DMS79 (cell line): ENCODE measurements at regions not wholly inside any gene's neighbourhood (a gene's known extent, or its start where the extent isn't known, plus 50 kb on each side); places are given as distances from the start of the nearest gene placed in this dataset.
A peak's percentile ranks its signal among the peaks of the same experiment; 100 is the strongest.

Experiments
- DNase-seq: peaks from one replicate; lab custom pipeline; 2025; lab: John Stamatoyannopoulos, UW

DNA sequence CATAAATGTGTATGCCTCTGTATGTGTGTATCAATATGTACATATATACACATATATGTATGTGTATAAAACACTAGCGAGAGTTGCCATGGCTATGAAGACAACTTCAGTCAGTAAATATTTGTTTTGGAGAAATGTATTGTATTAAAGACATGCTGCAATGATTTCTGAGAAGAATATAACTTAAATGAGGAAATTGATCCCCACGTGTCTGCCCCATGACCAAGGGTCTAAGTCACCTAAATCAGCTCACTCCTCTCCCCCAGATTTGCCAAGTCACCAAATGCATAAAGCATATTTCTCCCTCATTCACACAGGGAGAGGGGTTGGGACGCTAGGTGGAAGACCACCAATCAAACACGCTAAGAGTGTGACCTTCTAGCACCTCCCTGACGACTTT, 58.3 kb upstream of the LYST start:
- no peak for DNase-seq

DNA sequence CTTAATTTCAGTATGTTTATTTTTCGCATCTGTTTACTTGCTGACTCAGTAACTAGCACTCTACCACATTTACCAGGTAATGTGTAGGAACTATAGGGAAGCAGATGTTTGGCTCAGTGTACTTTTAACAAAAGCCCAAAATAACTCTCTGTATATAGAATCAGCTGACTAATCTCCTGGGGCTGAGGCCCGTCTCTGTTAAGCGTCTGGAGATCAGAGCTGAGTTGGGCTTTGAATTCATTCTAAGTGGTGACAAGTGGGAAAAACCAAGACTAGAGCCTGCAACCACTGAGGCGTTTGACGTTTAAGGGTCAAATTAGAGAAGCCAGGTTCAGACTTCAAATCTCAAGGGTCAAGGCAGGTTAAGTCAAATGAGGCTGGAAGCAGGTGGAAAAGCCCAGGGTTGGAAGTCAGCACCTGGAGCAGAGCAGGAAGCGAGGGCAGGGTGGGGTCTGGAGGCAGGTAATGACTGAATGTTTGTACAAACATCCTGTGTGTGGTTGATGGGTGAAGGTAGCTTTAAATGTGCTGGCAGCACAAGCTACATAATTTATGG, 56.8 kb upstream of the LYST start:
- peak; percentile 93 for DNase-seq

DNA sequence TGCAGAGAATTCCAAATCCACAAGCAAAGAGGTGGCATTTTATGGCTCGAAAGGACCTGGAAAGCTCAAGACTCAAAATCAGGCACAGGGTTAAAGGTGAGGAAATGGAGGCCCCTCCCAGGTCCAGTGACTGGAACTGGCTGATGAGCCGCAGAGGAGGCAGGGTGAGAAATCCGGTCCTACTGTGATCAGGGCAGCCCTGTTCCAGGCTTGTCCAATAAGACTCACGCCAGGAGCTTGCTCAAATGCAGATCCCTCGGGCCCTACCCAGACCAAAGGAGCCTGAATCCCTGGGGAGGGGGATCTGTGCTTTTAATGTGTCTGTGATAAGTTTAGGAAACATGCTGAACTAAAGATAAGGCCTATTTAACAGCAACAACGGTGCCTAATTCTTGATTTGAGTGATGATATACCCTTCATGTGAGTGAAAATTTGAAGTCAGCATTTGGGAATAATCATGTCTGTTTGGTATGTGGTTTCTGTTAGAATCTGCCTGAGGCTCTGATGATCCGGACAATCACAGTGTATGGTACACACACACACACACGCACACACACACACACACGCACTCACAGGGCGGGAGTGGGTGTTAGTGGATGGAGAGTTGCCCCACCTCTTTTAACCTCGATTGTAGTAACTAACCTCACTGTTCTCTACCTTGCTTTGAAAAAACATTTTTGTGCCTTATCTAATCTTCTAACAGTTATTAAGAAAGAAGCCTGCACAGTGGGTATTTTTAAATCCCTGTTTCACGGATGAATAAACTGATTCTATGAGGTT, 54.1 kb upstream of the LYST start:
- DNase-seq = no peak

DNA sequence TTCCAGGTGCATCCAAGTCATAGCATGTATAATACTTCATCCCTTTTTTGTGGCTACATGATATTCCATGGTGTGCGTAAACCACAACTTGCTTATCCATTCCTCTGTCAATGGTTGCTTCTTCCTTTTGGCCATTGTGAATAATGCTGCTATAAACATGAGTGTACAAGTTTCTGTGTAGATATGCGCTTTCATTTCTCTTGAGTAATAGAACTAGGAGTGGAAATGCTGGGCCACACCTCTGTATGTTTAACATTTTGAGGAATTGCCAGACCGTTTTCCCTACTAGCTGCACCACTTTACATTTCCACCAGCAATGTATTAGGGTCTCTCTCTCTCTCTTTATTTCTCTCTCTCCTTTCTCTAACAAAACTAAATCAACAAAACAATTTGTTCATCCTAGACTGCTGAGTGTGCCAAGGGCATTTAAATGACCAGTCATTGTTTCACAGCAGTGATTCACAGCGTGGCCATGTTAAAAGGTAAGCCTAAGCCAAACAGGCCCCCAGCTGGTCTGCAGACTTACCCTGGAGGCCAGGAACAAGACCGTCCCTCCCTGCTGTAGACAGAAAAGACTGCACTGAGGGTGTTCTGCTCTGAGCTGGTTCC, 53.2 kb upstream of the LYST start:
- no peak for DNase-seq

DNA sequence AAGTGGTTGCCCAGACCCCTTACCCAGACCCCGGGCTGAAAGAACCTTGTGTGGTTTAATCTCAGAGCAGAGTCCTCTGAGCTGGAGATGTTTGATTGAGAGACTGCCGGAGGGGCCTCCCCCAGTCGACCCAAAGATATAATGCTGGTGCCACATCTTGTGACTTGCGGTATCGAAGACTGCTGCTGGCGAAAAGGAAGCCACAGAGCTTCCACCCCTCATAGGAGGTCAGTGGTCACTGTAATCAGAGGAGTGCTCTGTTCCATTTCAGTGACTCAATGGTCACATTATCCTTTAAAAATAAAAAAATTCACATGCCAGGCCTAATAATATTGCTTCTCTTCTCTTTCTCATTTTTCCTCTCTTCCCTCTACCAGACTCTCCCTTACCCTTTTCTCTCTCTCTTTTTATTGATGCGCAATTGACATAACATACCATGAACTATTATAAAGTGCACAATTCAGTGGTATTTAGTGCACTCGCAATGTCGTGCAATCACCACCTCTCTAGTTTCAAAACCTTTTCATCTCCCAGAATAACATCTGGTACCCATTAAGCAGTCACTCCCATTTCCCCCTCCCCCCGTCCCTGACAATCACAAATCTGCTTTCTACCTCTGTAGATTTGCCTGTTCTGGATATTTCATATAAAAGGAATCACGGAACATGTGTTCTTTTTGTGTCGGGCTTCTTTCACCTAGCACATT, 52.6 kb upstream of the LYST start:
- no peak for DNase-seq

DNA sequence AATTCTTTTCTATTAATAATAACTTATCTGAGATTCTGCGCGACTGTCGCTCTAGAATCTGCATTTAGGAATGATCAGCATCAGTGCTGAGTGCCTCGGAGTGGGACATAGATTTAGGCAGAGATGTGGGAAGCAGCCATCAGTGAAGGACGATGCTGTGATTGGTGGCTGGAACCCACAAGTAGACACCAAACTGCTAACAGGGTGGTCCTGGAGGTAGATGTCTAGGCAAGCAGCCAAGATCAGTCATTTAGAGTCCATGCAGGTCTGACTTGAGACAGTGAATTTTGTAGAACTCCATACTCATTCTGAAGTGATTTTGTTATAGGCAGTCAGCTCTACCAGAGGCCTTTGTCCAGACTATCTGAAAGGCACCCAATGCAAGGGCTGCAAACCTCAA, 51.8 kb upstream of the LYST start:
- no peak for DNase-seq

DNA sequence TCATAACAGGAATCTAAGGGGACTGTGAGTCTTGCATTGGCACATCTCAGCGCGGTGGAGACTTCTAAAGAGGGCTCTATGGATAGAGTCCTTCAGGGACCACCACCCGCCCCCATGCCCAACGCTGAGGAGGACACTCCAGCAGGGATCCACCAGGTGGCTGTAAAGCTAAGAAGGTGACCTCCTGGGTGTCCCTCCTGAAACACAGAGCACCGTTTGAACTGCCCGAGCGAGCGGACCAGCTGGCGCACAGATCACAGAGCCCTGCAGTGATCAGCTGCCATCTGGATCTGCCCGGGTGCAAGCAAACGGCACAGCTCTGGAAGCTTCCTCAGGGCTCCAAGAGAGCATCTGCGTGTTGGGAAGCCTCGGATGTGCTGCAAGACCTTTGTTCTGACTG, 51.3 kb upstream of the LYST start:
- no peak for DNase-seq

DNA sequence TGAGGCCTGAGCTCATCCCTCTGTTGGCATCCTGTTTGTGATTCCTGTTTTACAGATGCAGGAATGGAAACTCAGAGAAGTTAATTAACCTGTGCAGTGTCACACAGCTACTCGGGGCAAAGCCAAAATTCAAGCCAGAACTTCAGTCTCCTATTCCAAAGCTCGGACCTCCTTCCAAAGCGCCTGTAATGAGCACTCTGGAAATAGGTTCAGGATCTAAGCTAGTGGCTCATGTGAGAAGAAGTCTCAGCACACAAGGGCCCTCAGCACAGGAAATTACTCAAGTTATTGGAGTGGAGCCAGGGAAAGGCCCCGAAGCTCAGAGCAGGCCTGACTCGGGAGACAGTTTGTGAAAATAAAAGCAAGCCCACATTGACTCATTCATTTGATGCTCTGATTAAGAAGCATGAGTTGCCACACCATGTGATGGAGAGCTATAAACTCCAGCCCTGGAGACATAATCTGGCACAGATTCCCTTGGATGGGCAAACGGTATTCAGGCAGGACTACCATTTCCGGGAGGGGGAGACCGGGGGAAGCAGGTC, 50.6 kb upstream of the LYST start:
- peak; percentile 92 for DNase-seq
